IMR-90 (cell line): ENCODE measurements at regions not wholly inside any gene's neighbourhood (a gene's known extent, or its start where the extent isn't known, plus 50 kb on each side); places are given as distances from the start of the nearest gene placed in this dataset.

ENCODE experiments used
- ATAC-seq: fragments of 200-7000 bp; cut with Tn5 transposase; 2 replicates; pipeline ENCODE4 v1.9.1; 2020; ENCODE audit warnings: low read depth, mild to moderate bottlenecking, moderate library complexity
- BruUV-seq: library from RNA; stranded (reverse); fragments of 400-500 nt; replicated peaks from 2 replicates; lab custom pipeline; 2021; lab: Mats Ljungman, UMichigan
- CTCF ChIA-PET: fragments of 300-600 bp; formaldehyde crosslinking; extraction: SDS; loops from one replicate; lab custom pipeline; 2021; ENCODE audit warnings: antibody characterized with exemption; lab: Yijun Ruan, JAX
- POLR2A ChIA-PET: fragments of 300-600 bp; sonication (Branson Sonifier 250); formaldehyde crosslinking; loops from one replicate; lab custom pipeline; 2022; ENCODE audit warnings: antibody characterized with exemption; ENCODE audit not compliant: unreplicated experiment; lab: Charles Lee
- DNase-seq: peaks from one replicate; pipeline ENCODE4 v3.0.0; 2013
- H2AFZ ChIP-seq: replicated peaks from 2 replicates; pipeline ENCODE3; 2013; ENCODE audit warnings: low read length, mild to moderate bottlenecking; ENCODE audit not compliant: poor library complexity
- H2AK5ac ChIP-seq: 2 replicates; pipeline ENCODE4 v1.6.1; 2013; ENCODE audit warnings: low read depth, low read length, inconsistent platforms
- H2AK9ac ChIP-seq: replicated peaks from 2 replicates; pipeline ENCODE3; 2013; ENCODE audit warnings: mild to moderate bottlenecking, low read depth, low read length, moderate library complexity; ENCODE audit not compliant: poor library complexity
- H2BK120ac ChIP-seq: 2 replicates; pipeline ENCODE4 v1.6.1; 2013; ENCODE audit warnings: low read depth, low read length, inconsistent platforms
- H2BK15ac ChIP-seq: 3 replicates; pipeline ENCODE4 v1.6.1; 2013; ENCODE audit warnings: low read depth, low read length, inconsistent platforms
- H2BK20ac ChIP-seq: 2 replicates; pipeline ENCODE4 v1.6.1; 2013; ENCODE audit warnings: low read depth, mild to moderate bottlenecking, inconsistent platforms, low read length, moderate library complexity
- H2BK5ac ChIP-seq: 2 replicates; pipeline ENCODE4 v1.6.1; 2013; ENCODE audit warnings: mild to moderate bottlenecking, low read depth, low read length, inconsistent platforms; ENCODE audit not compliant: poor library complexity, severe bottlenecking
- H3K14ac ChIP-seq: replicated peaks from 2 replicates; pipeline ENCODE4 v1.6.1; 2013; ENCODE audit warnings: low read depth, low read length, inconsistent platforms
- H3K18ac ChIP-seq: 2 replicates; pipeline ENCODE4 v1.6.1; 2013; ENCODE audit warnings: low read depth, low read length, control low read depth
- H3K23ac ChIP-seq: 2 replicates; pipeline ENCODE4 v1.6.1; 2013; ENCODE audit warnings: low read depth, low read length, inconsistent platforms
- H3K27ac ChIP-seq: 2 replicates; pipeline ENCODE4 v1.5.1; 2013; ENCODE audit warnings: mild to moderate bottlenecking, control low read depth, low read length; ENCODE audit not compliant: insufficient read depth
- H3K27me3 ChIP-seq: 2 replicates; pipeline ENCODE4 v1.6.1; 2013; ENCODE audit warnings: low read length; ENCODE audit not compliant: control insufficient read depth, insufficient read depth
- H3K36me3 ChIP-seq: 2 replicates; pipeline ENCODE4 v1.6.1; 2013; ENCODE audit warnings: low read length, mixed read lengths; ENCODE audit not compliant: control insufficient read depth, insufficient read depth
- H3K4ac ChIP-seq: 2 replicates; pipeline ENCODE4 v1.6.1; 2013; ENCODE audit warnings: low read depth, low read length, inconsistent platforms
- H3K4me1 ChIP-seq: 2 replicates; pipeline ENCODE4 v1.6.1; 2013; ENCODE audit warnings: low read length, mixed read lengths; ENCODE audit not compliant: control insufficient read depth, insufficient read depth
- H3K4me2 ChIP-seq: 2 replicates; pipeline ENCODE4 v1.6.1; 2013; ENCODE audit warnings: low read depth, mild to moderate bottlenecking, control low read depth, low read length, moderate library complexity
- H3K4me3 ChIP-seq: 2 replicates; pipeline ENCODE4 v1.5.1; 2013; ENCODE audit warnings: low read depth, mild to moderate bottlenecking, control low read depth, low read length, moderate library complexity; ENCODE audit not compliant: insufficient read depth
- H3K56ac ChIP-seq: 2 replicates; pipeline ENCODE4 v1.6.1; 2013; ENCODE audit warnings: low read length, inconsistent platforms; ENCODE audit not compliant: insufficient read depth; ENCODE audit errors: extremely low read depth
- H3K79me1 ChIP-seq, 2 experiments: 2 replicates each; pipeline ENCODE4 v1.6.1; 2013; ENCODE audit warnings: low read length in 2 of 2, inconsistent platforms in 1 of 2, low read depth in 1 of 2
- H3K9ac ChIP-seq: 2 replicates; pipeline ENCODE4 v1.6.1; 2013; ENCODE audit warnings: low read depth, low read length, control low read depth
- H3K9me1 ChIP-seq: 2 replicates; pipeline ENCODE4 v1.6.1; 2013; ENCODE audit warnings: low read length, inconsistent platforms; ENCODE audit not compliant: insufficient read depth
- H3K9me3 ChIP-seq: 2 replicates; pipeline ENCODE4 v1.6.1; 2013; ENCODE audit warnings: low read length; ENCODE audit not compliant: control insufficient read depth, insufficient read depth
- H4K20me1 ChIP-seq: 2 replicates; pipeline ENCODE4 v1.6.1; 2013; ENCODE audit warnings: low read length, inconsistent platforms; ENCODE audit not compliant: insufficient read depth
- H4K5ac ChIP-seq: 2 replicates; pipeline ENCODE4 v1.6.1; 2013; ENCODE audit warnings: mild to moderate bottlenecking, low read depth, low read length, control low read depth
- H4K8ac ChIP-seq, 2 experiments: 2 replicates each; pipeline ENCODE4 v1.6.1; 2013; ENCODE audit warnings: low read depth in 2 of 2, low read length in 2 of 2, control low read depth in 1 of 2, inconsistent platforms in 1 of 2
- H4K91ac ChIP-seq: 2 replicates; pipeline ENCODE4 v1.6.1; 2013; ENCODE audit warnings: low read depth, low read length, inconsistent platforms; ENCODE audit not compliant: insufficient read depth
- BHLHE40 ChIP-seq: fragments of 150-350 bp; IDR thresholded peaks from 2 replicates; pipeline ENCODE4 v1.6.1; 2016; ENCODE audit warnings: mild to moderate bottlenecking, low read depth, low read length
- FOS ChIP-seq: fragments of 150-350 bp; IDR thresholded peaks from 2 replicates; pipeline ENCODE4 v1.6.1; 2016; ENCODE audit warnings: low read depth, low read length
- USF2 ChIP-seq: fragments of 150-350 bp; IDR thresholded peaks from 2 replicates; pipeline ENCODE4 v1.6.1; 2017; ENCODE audit warnings: mild to moderate bottlenecking, antibody characterized with exemption, low read length, low read depth
- WGBS, 2 experiments: methylation state at CpG; one replicate each; pipeline versions ENCODE4 v1.1.5 to v1.1.7; 2013; ENCODE audit warnings: missing lambda C conversion rate in 2 of 2; ENCODE audit not compliant: insufficient read length in 1 of 2; ENCODE audit errors: extremely low coverage in 2 of 2; 5-methylcytosine and 5-hydroxymethylcytosine counted together
- dilution Hi-C: fragments of 300-500 bp; cut with HindIII; formaldehyde crosslinking; loops from one replicate; pipeline ENCODE4 v1.14.3; 2018; ENCODE audit warnings: low sequenced_read_pairs; ENCODE audit not compliant: unreplicated experiment
- in situ Hi-C: fragments of 300-500 bp; cut with MboI; formaldehyde crosslinking; loops from 3 replicates; pipeline ENCODE4 v1.14.3; 2019; ENCODE audit warnings: low sequenced_read_pairs, inconsistent platforms, mixed read lengths
- intact Hi-C: fragments of 100-400 bp; cut with micrococcal nuclease; formaldehyde crosslinking; loops from 2 replicates; pipeline ENCODE4 v1.10.0; 2022

DNA sequence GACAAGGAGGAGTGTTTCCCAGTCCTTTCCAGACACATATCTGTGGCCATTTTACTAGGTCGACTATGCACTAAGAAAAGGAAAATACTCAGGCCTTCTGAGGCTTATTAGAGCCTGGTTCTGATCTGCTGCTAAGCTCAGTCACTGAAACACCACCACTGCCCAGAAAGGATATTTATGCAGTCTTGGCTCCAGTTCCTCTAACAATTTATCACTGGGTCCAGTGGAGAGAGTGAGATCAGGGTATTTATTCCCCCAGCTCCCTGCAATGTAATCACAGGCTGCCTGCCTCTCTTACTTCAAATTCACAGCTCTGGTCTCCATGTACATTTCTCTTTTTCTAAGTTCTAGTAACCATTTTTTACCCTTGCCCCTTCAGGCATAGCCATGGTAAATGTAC lies 81.6 kb upstream of the INPP4B start:
- H4K20me1 ChIP-seq, result no peaks in the 10 kb centered on the region
- no peak overlapping the region for H4K8ac ChIP-seq
- BruUV-seq, result no TSS peak
- no peak overlapping the region for H2AK5ac ChIP-seq
- DNase-seq (no peak), ATAC-seq (no peak)
- H3K14ac ChIP-seq, result no peak overlapping the region
- no peak overlapping the region for H2BK15ac ChIP-seq
- intact Hi-C loops (loop anchor here (10.0 kb wide), 1 partner anchor 153 kb away; no protein-coding TSS in a partner anchor), in situ Hi-C loops (no loop called here), dilution Hi-C loops (no loop called here)
- H4K5ac ChIP-seq, result no peak overlapping the region
- H3K27ac ChIP-seq, result no peak overlapping the region
- no peaks in the 10 kb centered on the region for H3K79me1 ChIP-seq
- H3K9ac ChIP-seq, result no peak overlapping the region
- POLR2A ChIA-PET, result no interaction called here
- no peaks in the 10 kb centered on the region for H3K9me1 ChIP-seq
- CTCF ChIA-PET, result interaction anchor here (0.6 kb wide), 1 partner anchor 381 kb away, joined by 3 read pairs; no protein-coding TSS in a partner anchor
- WGBS, 2 experiments, result no CpG with 5 or more reads among the region's 1 CpG
- no peaks in the 10 kb centered on the region for H3K4me1 ChIP-seq
- H3K18ac ChIP-seq, result no peak overlapping the region
- no peak overlapping the region for H2BK5ac ChIP-seq
- TF ChIP-seq USF2 (no peak), FOS (no peak), BHLHE40 (no peak)
- H3K4me3 ChIP-seq, result no peak overlapping the region
- no peaks in the 10 kb centered on the region for H3K9me3 ChIP-seq
- no peak overlapping the region for H4K91ac ChIP-seq
- H3K27me3 ChIP-seq, result no peaks in the 10 kb centered on the region
- H2BK120ac ChIP-seq, result no peak overlapping the region
- no peaks in the 10 kb centered on the region for H3K36me3 ChIP-seq
- H3K4me2 ChIP-seq, result no peak overlapping the region
- no peak overlapping the region for H3K23ac ChIP-seq
- H2AK9ac ChIP-seq, result no peak overlapping the region
- H3K56ac ChIP-seq, result no peak overlapping the region
- no peak overlapping the region for H2AFZ ChIP-seq
- H2BK20ac ChIP-seq, result no peak overlapping the region
- H3K4ac ChIP-seq, result no peak overlapping the region
